H1 (cell line): ENCODE measurements at regions not wholly inside any gene's neighbourhood (a gene's known extent, or its start where the extent isn't known, plus 50 kb on each side); places are given as distances from the start of the nearest gene placed in this dataset.

Experiments used
- BACH1 ChIP-seq: IDR thresholded peaks from 2 replicates; pipeline ENCODE4 v1.6.1; 2012; ENCODE audit warnings: low read length, improper control_type of control experiment
- CBX5 ChIP-seq: fragments of 300-800, 300-1000 bp; sonication (generic); IDR thresholded peaks from 2 replicates; pipeline ENCODE4 v1.7.1; 2016; ENCODE audit warnings: antibody characterized with exemption, low read length, low read depth
- CHD2 ChIP-seq: IDR thresholded peaks from 2 replicates; pipeline ENCODE4 v1.6.1; 2012; ENCODE audit warnings: low read length, improper control_type of control experiment
- GABPA ChIP-seq: IDR thresholded peaks from 2 replicates; pipeline ENCODE4 v1.6.1; 2011; ENCODE audit warnings: mild to moderate bottlenecking, low read length, moderate library complexity, borderline replicate concordance; ENCODE audit not compliant: insufficient read depth
- MAX ChIP-seq: IDR thresholded peaks from 2 replicates; pipeline ENCODE4 v1.6.1; 2012; ENCODE audit warnings: inconsistent platforms
- POLR2AphosphoS5 ChIP-seq: IDR thresholded peaks from 2 replicates; pipeline ENCODE4 v1.6.1; 2011; ENCODE audit warnings: low read depth, low read length
- TF ChIP-seq, protein P1 (sequence below), 3 experiments: IDR thresholded peaks; 1 replicate in 2 of 3; 2 replicates in 1 of 3; pipeline versions ENCODE4 v1.5.1 to v1.6.1; 2011; ENCODE audit warnings: low read length in 3 of 3, mild to moderate bottlenecking in 3 of 3, inconsistent platforms in 2 of 3, low read depth in 1 of 3, moderate library complexity in 1 of 3; ENCODE audit not compliant: insufficient read depth in 1 of 3; ENCODE audit errors: control extremely low read depth in 1 of 3
- TF ChIP-seq, protein P2 (sequence below): IDR thresholded peaks from 2 replicates; pipeline ENCODE4 v1.6.1; 2012; ENCODE audit warnings: inconsistent platforms

- TF ChIP-seq POLR2AphosphoS5 (no peak), CHD2 (no peak), CBX5 (no peak), MAX (no peak), BACH1 (no peak), GABPA (no peak)
- TF ChIP-seq, protein P1, sequence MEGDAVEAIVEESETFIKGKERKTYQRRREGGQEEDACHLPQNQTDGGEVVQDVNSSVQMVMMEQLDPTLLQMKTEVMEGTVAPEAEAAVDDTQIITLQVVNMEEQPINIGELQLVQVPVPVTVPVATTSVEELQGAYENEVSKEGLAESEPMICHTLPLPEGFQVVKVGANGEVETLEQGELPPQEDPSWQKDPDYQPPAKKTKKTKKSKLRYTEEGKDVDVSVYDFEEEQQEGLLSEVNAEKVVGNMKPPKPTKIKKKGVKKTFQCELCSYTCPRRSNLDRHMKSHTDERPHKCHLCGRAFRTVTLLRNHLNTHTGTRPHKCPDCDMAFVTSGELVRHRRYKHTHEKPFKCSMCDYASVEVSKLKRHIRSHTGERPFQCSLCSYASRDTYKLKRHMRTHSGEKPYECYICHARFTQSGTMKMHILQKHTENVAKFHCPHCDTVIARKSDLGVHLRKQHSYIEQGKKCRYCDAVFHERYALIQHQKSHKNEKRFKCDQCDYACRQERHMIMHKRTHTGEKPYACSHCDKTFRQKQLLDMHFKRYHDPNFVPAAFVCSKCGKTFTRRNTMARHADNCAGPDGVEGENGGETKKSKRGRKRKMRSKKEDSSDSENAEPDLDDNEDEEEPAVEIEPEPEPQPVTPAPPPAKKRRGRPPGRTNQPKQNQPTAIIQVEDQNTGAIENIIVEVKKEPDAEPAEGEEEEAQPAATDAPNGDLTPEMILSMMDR (IDR thresholded peaks at IDR 0.05; ENCODE audit: control extremely low read depth in 1 of 3, insufficient read depth in 1 of 3, low read depth in 1 of 3, low read length in 3 of 3) = no peak
- TF ChIP-seq, protein P2, sequence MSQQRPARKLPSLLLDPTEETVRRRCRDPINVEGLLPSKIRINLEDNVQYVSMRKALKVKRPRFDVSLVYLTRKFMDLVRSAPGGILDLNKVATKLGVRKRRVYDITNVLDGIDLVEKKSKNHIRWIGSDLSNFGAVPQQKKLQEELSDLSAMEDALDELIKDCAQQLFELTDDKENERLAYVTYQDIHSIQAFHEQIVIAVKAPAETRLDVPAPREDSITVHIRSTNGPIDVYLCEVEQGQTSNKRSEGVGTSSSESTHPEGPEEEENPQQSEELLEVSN = no peak
These were observed 179.6 kb downstream of the ASB1 start for GRCh38 chr2:238606311-238606710.
